K562 (cell line): ENCODE measurements at regions not wholly inside any gene's neighbourhood (a gene's known extent, or its start where the extent isn't known, plus 50 kb on each side); places are given as distances from the start of the nearest gene placed in this dataset.

ENCODE experiments used
- EP300 ChIP-seq: IDR thresholded peaks from 2 replicates; pipeline ENCODE4 v1.6.1; 2012; ENCODE audit warnings: low read length, improper control_type of control experiment
- MCM7 ChIP-seq, 2 experiments: fragments of 450-650 bp; IDR thresholded peaks; 2 replicates each; pipeline ENCODE4 v1.6.1; 2016 to 2018
- MNT ChIP-seq, 2 experiments: fragments of 450-650 bp; conservative IDR thresholded peaks; 2 replicates each; pipeline ENCODE4 v1.6.1; 2017; ENCODE audit warnings: mild to moderate bottlenecking in 2 of 2, moderate library complexity in 2 of 2
- RHOXF2B ChIP-seq: fragments of 250-450 bp; sonication (Bioruptor Pico); conservative IDR thresholded peaks from 2 replicates; pipeline ENCODE4 v1.5.1; 2021
- TARDBP ChIP-seq: fragments of 450-650 bp; IDR thresholded peaks from 2 replicates; pipeline ENCODE4 v1.6.1; 2016
- TEAD4 ChIP-seq, 2 experiments: sonication (generic) in 1 of 2; formaldehyde crosslinking in 1 of 2; IDR thresholded peaks; 2 replicates each; pipeline versions ENCODE4 v1.6.1 to v1.8.0; 2012 to 2022; ENCODE audit warnings: borderline replicate concordance in 1 of 2, inconsistent platforms in 1 of 2, low read length in 1 of 2, mild to moderate bottlenecking in 1 of 2, missing genetic modification reagents in 1 of 2
- ZBED1 ChIP-seq: IDR thresholded peaks from 2 replicates; pipeline ENCODE4 v1.6.1; 2014
- TF ChIP-seq, protein P1 (sequence below): sonication (generic); formaldehyde crosslinking; IDR thresholded peaks from 2 replicates; pipeline ENCODE4 v1.8.1; 2022; ENCODE audit warnings: missing genetic modification reagents

DNA sequence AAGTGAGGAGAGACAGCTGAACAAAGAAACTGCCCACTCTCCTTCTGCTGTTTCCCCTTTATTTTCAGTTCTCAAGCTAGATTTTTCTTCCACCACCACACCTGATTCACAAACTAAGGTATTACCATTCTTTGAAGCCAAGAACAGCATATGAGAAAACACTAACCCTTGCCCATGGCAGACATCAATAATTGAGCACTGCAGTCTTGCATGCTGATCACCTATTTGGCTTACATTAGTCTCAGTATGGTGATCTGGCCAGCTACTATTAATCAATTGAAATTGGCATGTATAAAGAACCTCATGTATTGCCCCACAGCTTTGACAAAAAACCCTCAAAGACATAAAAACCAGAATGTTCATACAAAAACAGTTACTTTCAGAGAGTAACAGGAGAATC, 166.3 kb downstream of the SAMD5 start:
- TF ChIP-seq, protein P1, sequence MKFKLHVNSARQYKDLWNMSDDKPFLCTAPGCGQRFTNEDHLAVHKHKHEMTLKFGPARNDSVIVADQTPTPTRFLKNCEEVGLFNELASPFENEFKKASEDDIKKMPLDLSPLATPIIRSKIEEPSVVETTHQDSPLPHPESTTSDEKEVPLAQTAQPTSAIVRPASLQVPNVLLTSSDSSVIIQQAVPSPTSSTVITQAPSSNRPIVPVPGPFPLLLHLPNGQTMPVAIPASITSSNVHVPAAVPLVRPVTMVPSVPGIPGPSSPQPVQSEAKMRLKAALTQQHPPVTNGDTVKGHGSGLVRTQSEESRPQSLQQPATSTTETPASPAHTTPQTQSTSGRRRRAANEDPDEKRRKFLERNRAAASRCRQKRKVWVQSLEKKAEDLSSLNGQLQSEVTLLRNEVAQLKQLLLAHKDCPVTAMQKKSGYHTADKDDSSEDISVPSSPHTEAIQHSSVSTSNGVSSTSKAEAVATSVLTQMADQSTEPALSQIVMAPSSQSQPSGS (CRISPR knock-in tag): no peak
- TF ChIP-seq EP300 (no peak), ZBED1 (no peak), TARDBP (no peak), MNT (conservative IDR thresholded peaks at IDR 0.05) (no peak), MCM7 (IDR thresholded peaks at IDR 0.05) (no peak), TEAD4 (IDR thresholded peaks at IDR 0.05; ENCODE audit: low read length) (no peak), TEAD4 (CRISPR knock-in tag; IDR thresholded peaks at IDR 0.05; ENCODE audit: borderline replicate concordance) (no peak), RHOXF2B (CRISPR knock-in tag) (no peak)
